HPDE6-E6E7 (cell line): ENCODE measurements at regions not wholly inside any gene's neighbourhood (a gene's known extent, or its start where the extent isn't known, plus 50 kb on each side); places are given as distances from the start of the nearest gene placed in this dataset.
"Not testable (repeated sequence)": the region's sequence is repeated elsewhere in the genome, so short reads cannot be mapped to it uniquely, and the experiment has no call there.

Source experiments
- DNase-seq: peaks from one replicate; pipeline ENCODE4 v3.0.0; 2011; ENCODE audit warnings: missing footprints; ENCODE audit errors: extremely low spot score

- DNase-seq, result peak; percentile 74
Observed at GRCh38 chr6:163745536-163746400, 331.2 kb downstream of the QKI start.

- DNase-seq, result no peak
Observed at GRCh38 chr6:163744256-163744925, 329.9 kb downstream of the QKI start.

GRCh38 chr6:163743796-163744195, 329.3 kb downstream of the QKI start:
- DNase-seq, result no peak

- no peak for DNase-seq
Observed at GRCh38 chr6:163741743-163742363, 327.3 kb downstream of the QKI start.

GRCh38 chr6:163741342-163741741, 326.8 kb downstream of the QKI start:
- DNase-seq, result no peak

GRCh38 chr6:163739966-163740365, 325.4 kb downstream of the QKI start:
- DNase-seq, result no peak

DNA sequence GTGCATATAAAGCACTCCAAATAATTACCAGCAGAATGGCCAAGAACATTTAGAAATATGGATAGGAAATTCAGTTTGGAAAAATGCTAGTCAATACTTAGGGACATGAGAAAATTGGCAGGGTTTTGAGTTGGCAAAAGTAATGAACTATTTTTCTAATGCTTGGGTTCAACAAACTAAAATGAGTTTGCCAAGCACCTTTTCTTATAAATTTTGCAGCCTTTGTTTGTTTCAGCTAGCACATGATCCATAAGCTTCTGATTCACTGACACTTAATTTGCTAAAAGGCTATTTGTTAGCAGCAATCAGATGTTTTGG, 324.8 kb downstream of the QKI start:
- DNase-seq, result no peak

GRCh38 chr6:163738725-163739407, 324.3 kb downstream of the QKI start:
- no peak for DNase-seq

- DNase-seq, result no peak
Observed at GRCh38 chr6:163738304-163738703, 323.8 kb downstream of the QKI start.

DNA sequence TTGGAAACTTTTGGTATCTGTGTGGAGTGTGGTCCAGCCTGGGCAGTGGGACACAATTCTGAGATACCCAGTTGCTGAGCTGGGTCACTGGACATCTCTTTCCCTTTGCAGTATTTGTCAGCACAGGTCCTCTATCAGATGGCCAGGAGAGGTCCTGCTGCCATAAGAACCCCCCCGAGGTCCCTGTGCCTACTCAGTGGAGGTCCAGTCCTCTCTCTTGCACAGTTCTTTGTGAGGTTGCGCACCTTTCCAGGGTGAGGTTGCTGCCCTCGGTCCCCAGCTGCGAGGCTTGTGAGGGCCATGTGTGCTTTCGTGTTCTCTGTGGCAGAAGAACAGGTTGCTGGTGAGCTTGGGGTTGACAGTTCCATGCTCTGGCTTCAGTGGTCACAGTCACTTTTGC, 320.6 kb downstream of the QKI start:
- DNase-seq, result no peak

- no peak for DNase-seq
Observed at GRCh38 chr6:163733061-163733460, 318.5 kb downstream of the QKI start.

GRCh38 chr6:163732479-163732878, 318.0 kb downstream of the QKI start:
- DNase-seq, result no peak

GRCh38 chr6:163732014-163732351, 317.5 kb downstream of the QKI start:
- DNase-seq, result not testable (repeated sequence)

- DNase-seq, result no peak
Observed at GRCh38 chr6:163731215-163732013, 316.9 kb downstream of the QKI start.

- no peak for DNase-seq
Observed at GRCh38 chr6:163730246-163731210, 316.0 kb downstream of the QKI start.

DNA sequence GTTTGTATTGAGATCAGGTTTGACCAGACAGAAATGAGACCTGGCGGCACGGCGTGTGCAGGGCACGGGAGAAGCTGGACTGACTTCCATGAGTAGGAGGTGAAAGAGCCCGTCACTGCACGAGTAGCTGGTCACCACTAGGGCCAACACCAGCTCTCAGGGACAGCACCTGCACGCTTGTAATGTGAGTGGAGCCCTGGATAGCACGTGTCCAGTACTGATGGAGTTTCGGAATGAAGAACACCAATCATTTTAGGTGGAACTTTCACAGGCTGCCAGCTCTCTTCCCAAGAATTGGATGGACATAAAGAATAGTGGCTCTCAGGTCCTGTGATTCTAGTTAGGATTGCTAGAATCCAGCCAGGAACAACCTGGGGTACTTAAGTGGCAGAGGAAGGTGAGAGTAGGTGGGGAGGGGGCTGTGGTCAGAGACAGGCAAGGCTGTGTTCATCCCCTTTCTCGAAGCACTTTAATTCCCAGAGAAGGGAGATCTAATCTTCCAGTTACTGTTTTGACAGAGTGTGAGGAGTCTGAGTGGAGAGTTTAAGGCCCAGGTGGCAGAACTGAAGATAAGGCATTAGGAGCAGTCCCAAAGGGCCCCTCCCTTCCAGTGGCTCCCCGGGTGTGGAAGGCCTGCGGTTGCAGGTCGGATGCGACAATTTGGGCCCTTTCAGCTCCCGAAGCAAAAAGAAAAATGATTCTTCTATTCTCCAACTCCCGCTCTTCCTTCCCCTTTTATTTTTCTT, 314.8 kb downstream of the QKI start:
- DNase-seq, result no peak

GRCh38 chr6:163728442-163729126, 314.1 kb downstream of the QKI start:
- DNase-seq, result no peak

GRCh38 chr6:163726037-163726695, 311.6 kb downstream of the QKI start:
- no peak for DNase-seq
